Hepatocyte (in vitro differentiated cells): ENCODE measurements at regions not wholly inside any gene's neighbourhood (a gene's known extent, or its start where the extent isn't known, plus 50 kb on each side); places are given as distances from the start of the nearest gene placed in this dataset.

Experiments
- CTCF ChIP-seq: fragments of 200-600 bp; sonication (generic); IDR thresholded peaks from 2 replicates; pipeline ENCODE4 v1.5.1; 2016; ENCODE audit warnings: antibody characterized with exemption, mild to moderate bottlenecking; ENCODE audit not compliant: poor library complexity
- EZH2 ChIP-seq: fragments of 200-600 bp; sonication (generic); IDR thresholded peaks from 2 replicates; pipeline ENCODE4 v1.6.1; 2016; ENCODE audit warnings: antibody characterized with exemption, mild to moderate bottlenecking, borderline replicate concordance
- EZH2phosphoT487 ChIP-seq: fragments of 200-600 bp; sonication (generic); IDR thresholded peaks from one replicate; pipeline ENCODE4 v1.6.1; 2018; ENCODE audit warnings: antibody characterized with exemption, mild to moderate bottlenecking, low read depth, moderate library complexity; ENCODE audit not compliant: unreplicated experiment, severe bottlenecking

DNA sequence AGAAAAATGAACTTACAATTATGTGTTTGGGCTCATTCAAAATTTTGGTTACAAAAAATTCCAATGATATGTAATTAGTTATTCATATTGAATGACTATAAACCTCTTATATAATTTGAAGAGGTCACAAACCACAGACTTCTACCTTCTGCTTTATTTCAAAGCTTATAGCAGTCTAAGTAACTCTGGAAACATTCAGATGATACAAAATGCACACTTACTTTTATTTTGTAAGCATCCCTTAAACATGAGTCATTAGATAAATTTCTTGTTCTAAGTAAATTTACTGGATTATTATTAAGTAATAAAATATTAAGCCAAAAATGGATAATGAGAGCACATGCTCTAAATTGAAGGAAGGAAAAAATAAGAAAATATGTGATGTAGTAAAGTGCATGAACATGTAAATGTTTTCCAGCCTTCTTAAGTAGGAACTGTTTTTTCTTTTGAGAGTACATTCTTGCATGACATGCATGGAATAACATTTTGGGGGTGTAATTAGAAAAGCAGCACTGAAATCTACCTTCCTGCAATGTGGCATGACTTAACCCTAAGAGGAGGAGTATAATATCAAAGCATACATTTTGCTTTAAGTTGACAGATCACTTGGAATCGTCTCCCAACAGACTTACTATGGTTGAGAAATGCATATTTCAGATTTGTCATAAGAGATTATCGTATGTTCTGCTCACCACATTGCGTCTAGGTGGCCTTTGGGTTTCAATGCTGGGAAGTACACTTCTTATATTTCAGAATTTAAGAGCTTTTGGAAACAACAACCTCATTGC lies 372.7 kb upstream of the HSF2 start:
- TF ChIP-seq CTCF (no peak), EZH2phosphoT487 (no peak), EZH2 (no peak)
